ENCODE measurements at regions not wholly inside any gene's neighbourhood (a gene's known extent, or its start where the extent isn't known, plus 50 kb on each side); places are given as distances from the start of the nearest gene placed in this dataset.

DNA sequence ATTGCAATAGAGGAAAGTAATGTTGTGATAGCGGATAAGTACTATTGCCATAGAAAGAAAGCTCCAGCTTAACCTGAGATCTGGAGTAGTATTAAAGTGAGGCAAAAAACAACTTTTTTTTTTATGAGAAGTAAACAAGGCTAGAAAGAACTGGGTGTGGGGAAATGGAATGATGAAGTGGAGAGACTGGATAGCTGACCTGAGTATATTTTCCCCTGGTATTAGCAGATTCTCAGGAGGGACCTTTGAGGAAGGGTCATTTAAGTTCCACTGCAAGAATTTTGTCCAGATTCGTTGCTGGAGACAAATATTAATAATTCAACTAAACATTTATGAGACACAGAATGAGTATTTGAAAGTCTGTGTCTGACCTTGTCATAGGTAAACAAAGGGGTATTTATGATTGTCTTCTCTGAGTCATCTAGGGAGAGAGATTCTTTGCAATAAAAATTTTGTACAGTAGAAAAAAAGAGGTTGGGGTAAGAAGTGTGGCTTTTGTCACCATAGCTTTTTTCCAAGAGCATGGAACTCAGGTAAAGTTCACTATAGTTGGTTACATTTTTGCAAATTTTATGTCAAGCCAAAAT lies 2095.9 kb downstream of the ARAP2 start:
- Mint-ChIP-seq H3K4me1 (no peaks in the 10 kb centered on the region), H3K9me3 (no peaks in the 10 kb centered on the region), H3K27ac (no peak overlapping the region), H3K27me3 (ENCODE audit: low read depth in 3 of 3) (no peaks in the 10 kb centered on the region), H3K4me3 (no peak overlapping the region), H3K36me3 (no peaks in the 10 kb centered on the region)
- no peaks in the 10 kb centered on the region for H3K9me3 ChIP-seq (replicated peaks in 1 of 2; ENCODE audit: control insufficient read depth in 1 of 2, insufficient read depth in 1 of 2, low read length in 2 of 2)
- H3K27me3 ChIP-seq (ENCODE audit: control insufficient read depth in 2 of 2, insufficient read depth in 2 of 2, low read length in 2 of 2), result no peaks in the 10 kb centered on the region
- no peak overlapping the region for H3K27ac ChIP-seq (ENCODE audit: low read depth in 1 of 2, low read length in 2 of 2)
- no peak for DNase-seq
- H2AFZ ChIP-seq (ENCODE audit: insufficient read depth, low read depth, low read length, poor library complexity, severe bottlenecking), result no peak overlapping the region
- no peak overlapping the region for H3K4me3 ChIP-seq (replicated peaks in 1 of 3; ENCODE audit: low read depth in 2 of 3, low read length in 3 of 3)
- no peaks in the 10 kb centered on the region for H3K36me3 ChIP-seq (replicated peaks in 1 of 2; ENCODE audit: control insufficient read depth in 1 of 2, insufficient read depth in 2 of 2, low read length in 2 of 2)
- H3K4me1 ChIP-seq (ENCODE audit: control insufficient read depth in 1 of 2, insufficient read depth in 2 of 2, low read length in 2 of 2), result no peaks in the 10 kb centered on the region
- H4K20me1 ChIP-seq (ENCODE audit: insufficient read depth, low read length), result no peaks in the 10 kb centered on the region
- no peak overlapping the region for H3K9ac ChIP-seq (ENCODE audit: insufficient read depth, low read length, poor library complexity, severe bottlenecking)
- intact Hi-C loops (cut with micrococcal nuclease), result no loop called here
- WGBS (ENCODE audit: insufficient coverage), result 100% methylated on average over 1 of the region's 2 CpGs
- no peaks in the 10 kb centered on the region for H3K79me2 ChIP-seq (ENCODE audit: insufficient read depth, low read length)
- H3K4me2 ChIP-seq (replicated peaks; ENCODE audit: extremely low read depth, low read length, poor library complexity, severe bottlenecking), result no peak overlapping the region
- TF ChIP-seq, protein P1, sequence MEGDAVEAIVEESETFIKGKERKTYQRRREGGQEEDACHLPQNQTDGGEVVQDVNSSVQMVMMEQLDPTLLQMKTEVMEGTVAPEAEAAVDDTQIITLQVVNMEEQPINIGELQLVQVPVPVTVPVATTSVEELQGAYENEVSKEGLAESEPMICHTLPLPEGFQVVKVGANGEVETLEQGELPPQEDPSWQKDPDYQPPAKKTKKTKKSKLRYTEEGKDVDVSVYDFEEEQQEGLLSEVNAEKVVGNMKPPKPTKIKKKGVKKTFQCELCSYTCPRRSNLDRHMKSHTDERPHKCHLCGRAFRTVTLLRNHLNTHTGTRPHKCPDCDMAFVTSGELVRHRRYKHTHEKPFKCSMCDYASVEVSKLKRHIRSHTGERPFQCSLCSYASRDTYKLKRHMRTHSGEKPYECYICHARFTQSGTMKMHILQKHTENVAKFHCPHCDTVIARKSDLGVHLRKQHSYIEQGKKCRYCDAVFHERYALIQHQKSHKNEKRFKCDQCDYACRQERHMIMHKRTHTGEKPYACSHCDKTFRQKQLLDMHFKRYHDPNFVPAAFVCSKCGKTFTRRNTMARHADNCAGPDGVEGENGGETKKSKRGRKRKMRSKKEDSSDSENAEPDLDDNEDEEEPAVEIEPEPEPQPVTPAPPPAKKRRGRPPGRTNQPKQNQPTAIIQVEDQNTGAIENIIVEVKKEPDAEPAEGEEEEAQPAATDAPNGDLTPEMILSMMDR (IDR thresholded peaks at IDR 0.05), result no peak

GRCh38 chr4:34157547-34157946 lies 2086.8 kb downstream of the ARAP2 start:
- no peak overlapping the region for H3K27ac Mint-ChIP-seq
- no peak overlapping the region for H3K4me3 Mint-ChIP-seq
- H3K36me3 ChIP-seq (replicated peaks in 1 of 2; ENCODE audit: control insufficient read depth in 1 of 2, insufficient read depth in 2 of 2, low read length in 2 of 2), result no peaks in the 10 kb centered on the region
- H3K9me3 Mint-ChIP-seq, result peaks cover 0 to 6% (median 0%) of the 10 kb centered on the region in 7 donors
- no peak overlapping the region for H2AFZ ChIP-seq (ENCODE audit: insufficient read depth, low read depth, low read length, poor library complexity, severe bottlenecking)
- H3K27me3 Mint-ChIP-seq (ENCODE audit: low read depth in 3 of 3), result no peaks in the 10 kb centered on the region
- no peaks in the 10 kb centered on the region for H3K4me1 Mint-ChIP-seq
- no peak overlapping the region for H3K9ac ChIP-seq (ENCODE audit: insufficient read depth, low read length, poor library complexity, severe bottlenecking)
- H3K4me1 ChIP-seq (ENCODE audit: control insufficient read depth in 1 of 2, insufficient read depth in 2 of 2, low read length in 2 of 2), result no peaks in the 10 kb centered on the region
- H4K20me1 ChIP-seq (ENCODE audit: insufficient read depth, low read length), result no peaks in the 10 kb centered on the region
- no peak overlapping the region for H3K4me3 ChIP-seq (replicated peaks in 1 of 3; ENCODE audit: low read depth in 2 of 3, low read length in 3 of 3)
- TF ChIP-seq, protein P1 (IDR thresholded peaks at IDR 0.05), result no peak
- no peak for DNase-seq
- H3K27ac ChIP-seq (ENCODE audit: low read depth in 1 of 2, low read length in 2 of 2), result no peak overlapping the region
- H3K4me2 ChIP-seq (replicated peaks; ENCODE audit: extremely low read depth, low read length, poor library complexity, severe bottlenecking), result no peak overlapping the region
- intact Hi-C loops (cut with micrococcal nuclease), result no loop called here
- no peaks in the 10 kb centered on the region for H3K79me2 ChIP-seq (ENCODE audit: insufficient read depth, low read length)
- no peaks in the 10 kb centered on the region for H3K36me3 Mint-ChIP-seq
- no peaks in the 10 kb centered on the region for H3K27me3 ChIP-seq (ENCODE audit: control insufficient read depth in 2 of 2, insufficient read depth in 2 of 2, low read length in 2 of 2)
- peaks cover 3 to 7% of the 10 kb centered on the region in 2 donors for H3K9me3 ChIP-seq (replicated peaks in 1 of 2; ENCODE audit: control insufficient read depth in 1 of 2, insufficient read depth in 1 of 2, low read length in 2 of 2)
